ENCODE measurements at regions not wholly inside any gene's neighbourhood (a gene's known extent, or its start where the extent isn't known, plus 50 kb on each side); places are given as distances from the start of the nearest gene placed in this dataset.

GRCh38 chr2:151119374-151119773 lies 142.3 kb downstream of the RBM43 start:
- Histone ChIP-seq H3K9ac (ENCODE audit: low read length) (no peak overlapping the region), H3K27ac (ENCODE audit: low read depth, low read length) (no peak overlapping the region), H2AFZ (ENCODE audit: low read depth, low read length) (no peak overlapping the region), H3K9me3 (ENCODE audit: insufficient read depth, low read depth, low read length) (no peaks in the 10 kb centered on the region), H3K36me3 (ENCODE audit: insufficient read depth, low read length) (no peaks in the 10 kb centered on the region), H3K27me3 (ENCODE audit: insufficient read depth, low read length) (no peaks in the 10 kb centered on the region), H3K79me2 (ENCODE audit: insufficient read depth, low read length) (no peaks in the 10 kb centered on the region), H3K4me2 (ENCODE audit: low read length) (no peak overlapping the region), H3K4me3 (ENCODE audit: insufficient read depth, low read depth, low read length) (no peak overlapping the region), H3K4me1 (ENCODE audit: insufficient read depth, low read length) (no peaks in the 10 kb centered on the region), H4K20me1 (ENCODE audit: insufficient read depth, low read length) (no peaks in the 10 kb centered on the region)
- Mint-ChIP-seq H3K4me3 (ENCODE audit: unreplicated experiment) (no peak overlapping the region), H3K27ac (ENCODE audit: unreplicated experiment) (no peak overlapping the region), H3K4me1 (ENCODE audit: low read depth, unreplicated experiment) (peaks cover 5% of the 10 kb centered on the region), H3K9me3 (ENCODE audit: unreplicated experiment) (peaks cover 5% of the 10 kb centered on the region), H3K27me3 (ENCODE audit: low read depth, unreplicated experiment) (no peaks in the 10 kb centered on the region), H3K36me3 (ENCODE audit: low read depth, unreplicated experiment) (no peaks in the 10 kb centered on the region)
- FAIRE-seq (no peak), DNase-seq (ENCODE audit: low read depth) (no peak)
- no peak for TF ChIP-seq EZH2 (IDR thresholded peaks at IDR 0.05; ENCODE audit: insufficient read depth, low read length)
- TF ChIP-seq, protein P1, sequence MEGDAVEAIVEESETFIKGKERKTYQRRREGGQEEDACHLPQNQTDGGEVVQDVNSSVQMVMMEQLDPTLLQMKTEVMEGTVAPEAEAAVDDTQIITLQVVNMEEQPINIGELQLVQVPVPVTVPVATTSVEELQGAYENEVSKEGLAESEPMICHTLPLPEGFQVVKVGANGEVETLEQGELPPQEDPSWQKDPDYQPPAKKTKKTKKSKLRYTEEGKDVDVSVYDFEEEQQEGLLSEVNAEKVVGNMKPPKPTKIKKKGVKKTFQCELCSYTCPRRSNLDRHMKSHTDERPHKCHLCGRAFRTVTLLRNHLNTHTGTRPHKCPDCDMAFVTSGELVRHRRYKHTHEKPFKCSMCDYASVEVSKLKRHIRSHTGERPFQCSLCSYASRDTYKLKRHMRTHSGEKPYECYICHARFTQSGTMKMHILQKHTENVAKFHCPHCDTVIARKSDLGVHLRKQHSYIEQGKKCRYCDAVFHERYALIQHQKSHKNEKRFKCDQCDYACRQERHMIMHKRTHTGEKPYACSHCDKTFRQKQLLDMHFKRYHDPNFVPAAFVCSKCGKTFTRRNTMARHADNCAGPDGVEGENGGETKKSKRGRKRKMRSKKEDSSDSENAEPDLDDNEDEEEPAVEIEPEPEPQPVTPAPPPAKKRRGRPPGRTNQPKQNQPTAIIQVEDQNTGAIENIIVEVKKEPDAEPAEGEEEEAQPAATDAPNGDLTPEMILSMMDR (IDR thresholded peaks at IDR 0.05; ENCODE audit: insufficient read depth, low read depth, low read length) = no peak

GRCh38 chr2:151118269-151118668 lies 143.4 kb downstream of the RBM43 start:
- Histone ChIP-seq H3K9ac (ENCODE audit: low read length) (no peak overlapping the region), H3K9me3 (ENCODE audit: insufficient read depth, low read depth, low read length) (no peaks in the 10 kb centered on the region), H2AFZ (ENCODE audit: low read depth, low read length) (no peak overlapping the region), H3K4me3 (ENCODE audit: insufficient read depth, low read depth, low read length) (no peak overlapping the region), H3K27me3 (ENCODE audit: insufficient read depth, low read length) (no peaks in the 10 kb centered on the region), H4K20me1 (ENCODE audit: insufficient read depth, low read length) (no peaks in the 10 kb centered on the region), H3K27ac (ENCODE audit: low read depth, low read length) (no peak overlapping the region), H3K36me3 (ENCODE audit: insufficient read depth, low read length) (no peaks in the 10 kb centered on the region), H3K4me1 (ENCODE audit: insufficient read depth, low read length) (no peaks in the 10 kb centered on the region), H3K4me2 (ENCODE audit: low read length) (no peak overlapping the region), H3K79me2 (ENCODE audit: insufficient read depth, low read length) (no peaks in the 10 kb centered on the region)
- FAIRE-seq = no peak
- Mint-ChIP-seq H3K9me3 (ENCODE audit: unreplicated experiment) (peaks cover 5% of the 10 kb centered on the region), H3K4me3 (ENCODE audit: unreplicated experiment) (no peak overlapping the region), H3K27ac (ENCODE audit: unreplicated experiment) (no peak overlapping the region), H3K36me3 (ENCODE audit: low read depth, unreplicated experiment) (no peaks in the 10 kb centered on the region), H3K27me3 (ENCODE audit: low read depth, unreplicated experiment) (no peaks in the 10 kb centered on the region), H3K4me1 (ENCODE audit: low read depth, unreplicated experiment) (peaks cover 5% of the 10 kb centered on the region)
- no peak for DNase-seq (ENCODE audit: low read depth)
- TF ChIP-seq, protein P1 (IDR thresholded peaks at IDR 0.05; ENCODE audit: insufficient read depth, low read depth, low read length) = no peak
- no peak for TF ChIP-seq EZH2 (IDR thresholded peaks at IDR 0.05; ENCODE audit: insufficient read depth, low read length)

GRCh38 chr2:151114874-151115273 lies 146.8 kb downstream of the RBM43 start:
- H3K36me3 Mint-ChIP-seq (ENCODE audit: low read depth, unreplicated experiment) = no peaks in the 10 kb centered on the region
- Histone ChIP-seq H4K20me1 (ENCODE audit: insufficient read depth, low read length) (no peaks in the 10 kb centered on the region), H2AFZ (ENCODE audit: low read depth, low read length) (no peak overlapping the region), H3K79me2 (ENCODE audit: insufficient read depth, low read length) (no peaks in the 10 kb centered on the region), H3K4me3 (ENCODE audit: insufficient read depth, low read depth, low read length) (no peak overlapping the region), H3K36me3 (ENCODE audit: insufficient read depth, low read length) (no peaks in the 10 kb centered on the region), H3K9me3 (ENCODE audit: insufficient read depth, low read depth, low read length) (no peaks in the 10 kb centered on the region), H3K4me1 (ENCODE audit: insufficient read depth, low read length) (no peaks in the 10 kb centered on the region), H3K27ac (ENCODE audit: low read depth, low read length) (no peak overlapping the region), H3K4me2 (ENCODE audit: low read length) (no peak overlapping the region), H3K9ac (ENCODE audit: low read length) (no peak overlapping the region), H3K27me3 (ENCODE audit: insufficient read depth, low read length) (no peaks in the 10 kb centered on the region)
- peaks cover 19% of the 10 kb centered on the region for H3K4me1 Mint-ChIP-seq (ENCODE audit: low read depth, unreplicated experiment)
- H3K27me3 Mint-ChIP-seq (ENCODE audit: low read depth, unreplicated experiment) = no peaks in the 10 kb centered on the region
- DNase-seq (ENCODE audit: low read depth) (peak; percentile 1), FAIRE-seq (no peak)
- H3K9me3 Mint-ChIP-seq (ENCODE audit: unreplicated experiment) = peaks cover 5% of the 10 kb centered on the region
- H3K4me3 Mint-ChIP-seq (ENCODE audit: unreplicated experiment) = no peak overlapping the region
- TF ChIP-seq EZH2 (IDR thresholded peaks at IDR 0.05; ENCODE audit: insufficient read depth, low read length) = no peak
- TF ChIP-seq, protein P1 (IDR thresholded peaks at IDR 0.05; ENCODE audit: insufficient read depth, low read depth, low read length) = no peak
- H3K27ac Mint-ChIP-seq (ENCODE audit: unreplicated experiment) = no peak overlapping the region

Measured in astrocyte (in vitro differentiated cells and primary cell).